ENCODE measurements at regions not wholly inside any gene's neighbourhood (a gene's known extent, or its start where the extent isn't known, plus 50 kb on each side); places are given as distances from the start of the nearest gene placed in this dataset.
A peak's percentile ranks its signal among the peaks of the same experiment; 100 is the strongest.

DNA sequence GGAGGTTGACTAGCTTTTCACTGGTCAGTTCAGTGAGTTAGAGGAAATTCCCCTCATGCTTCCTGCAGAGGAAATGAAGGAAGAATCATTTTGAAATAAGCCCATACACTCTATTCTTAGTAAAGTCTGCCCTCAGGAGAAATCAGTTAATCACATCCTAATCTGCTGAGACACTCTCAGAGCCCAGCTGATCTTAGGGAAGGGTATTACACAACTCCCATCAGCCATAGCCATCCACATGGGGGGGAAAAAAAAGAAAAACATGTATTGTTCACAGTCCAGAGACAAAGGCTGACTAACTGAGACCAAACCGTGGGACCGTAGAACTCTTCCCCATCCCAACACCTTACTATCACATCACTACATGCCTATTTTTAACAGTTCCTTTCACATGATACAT is 722.3 kb downstream of the CDH8 start:
- no peak for FAIRE-seq

DNA sequence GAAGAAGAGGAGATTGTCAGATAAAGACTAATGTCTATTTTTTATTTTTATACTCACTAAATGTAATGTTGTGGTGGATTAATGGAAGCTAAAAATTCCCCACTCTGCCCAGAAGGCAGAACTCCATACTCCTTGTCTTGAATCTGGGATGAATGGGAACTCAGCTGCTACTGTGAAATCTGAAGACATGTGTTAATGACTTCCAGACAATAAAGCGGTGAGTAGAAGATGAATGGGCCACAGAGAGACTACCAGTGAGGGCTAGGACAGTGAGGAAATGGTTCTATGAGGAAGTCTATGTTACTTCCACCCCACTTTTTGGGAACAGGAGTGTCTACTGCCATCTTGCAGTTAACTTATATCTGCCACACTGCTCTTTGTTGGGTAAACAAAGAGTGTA is 726.9 kb downstream of the CDH8 start:
- FAIRE-seq = no peak

DNA sequence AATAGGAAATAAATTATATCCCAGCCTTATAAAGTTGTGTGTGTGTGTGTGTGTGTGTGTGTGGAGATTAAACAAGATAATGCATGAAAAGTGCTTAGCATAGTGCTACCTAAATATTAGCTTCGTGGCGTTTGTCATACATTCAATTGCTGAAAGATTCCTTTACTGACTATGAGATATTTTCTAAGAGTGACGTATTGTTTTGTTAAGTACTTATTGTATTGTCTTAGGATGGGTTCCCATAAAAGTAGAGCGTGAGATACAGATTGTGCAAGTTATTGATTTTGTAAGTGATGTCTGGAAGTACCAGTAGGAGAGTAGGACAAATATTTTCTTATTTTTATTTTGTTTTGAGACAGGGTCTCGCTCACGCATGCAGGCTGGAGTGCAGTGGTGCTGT is 730.0 kb downstream of the CDH8 start:
- FAIRE-seq = no peak

DNA sequence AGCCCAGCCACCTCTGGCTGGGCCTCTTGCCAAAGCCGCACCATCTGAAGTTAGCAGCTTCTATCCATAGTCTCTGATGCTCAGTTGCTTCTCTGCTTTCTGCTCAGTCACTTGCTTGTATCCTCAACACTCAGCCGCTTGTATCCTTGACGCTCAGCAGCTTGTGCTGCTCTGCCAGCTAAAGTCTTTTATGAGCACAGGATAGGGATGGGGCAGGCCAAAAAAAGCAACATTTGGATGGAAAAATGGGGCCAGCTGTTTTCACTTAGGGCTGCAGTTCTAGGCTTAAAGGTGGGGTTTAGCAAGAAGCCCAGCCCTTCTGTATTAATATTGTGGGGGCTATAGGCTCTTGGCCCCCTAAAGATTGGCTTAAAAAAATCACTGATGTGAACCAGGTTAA is 739.4 kb downstream of the CDH8 start:
- no peak for FAIRE-seq

- FAIRE-seq = no peak
These were observed 739.9 kb downstream of the CDH8 start for GRCh38 chr16:61296305-61296704.

GRCh38 chr16:61295311-61295710 is 740.9 kb downstream of the CDH8 start:
- no peak for FAIRE-seq

DNA sequence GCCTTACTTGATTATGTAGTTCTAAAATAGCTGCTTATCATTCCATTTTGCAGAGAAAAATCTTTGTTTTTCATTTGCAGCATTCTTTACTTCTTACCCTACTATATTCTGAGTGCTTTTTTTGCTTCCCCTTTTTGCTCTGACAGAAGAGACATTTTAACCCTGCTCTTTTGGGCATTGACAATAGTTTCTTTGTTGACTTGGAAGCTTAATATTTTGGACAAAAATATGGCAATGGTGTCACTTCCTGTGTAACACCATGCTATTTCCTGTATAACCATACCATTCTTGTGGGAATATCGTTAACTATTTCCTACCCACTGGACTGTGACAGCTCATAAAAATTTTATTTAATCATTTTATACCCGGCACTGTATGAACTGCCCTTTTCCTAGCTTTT is 747.1 kb downstream of the CDH8 start:
- no peak for FAIRE-seq

GRCh38 chr16:61277849-61278248 is 758.4 kb downstream of the CDH8 start:
- no peak for FAIRE-seq

GRCh38 chr16:61274211-61274610 is 762.0 kb downstream of the CDH8 start:
- no peak for FAIRE-seq

DNA sequence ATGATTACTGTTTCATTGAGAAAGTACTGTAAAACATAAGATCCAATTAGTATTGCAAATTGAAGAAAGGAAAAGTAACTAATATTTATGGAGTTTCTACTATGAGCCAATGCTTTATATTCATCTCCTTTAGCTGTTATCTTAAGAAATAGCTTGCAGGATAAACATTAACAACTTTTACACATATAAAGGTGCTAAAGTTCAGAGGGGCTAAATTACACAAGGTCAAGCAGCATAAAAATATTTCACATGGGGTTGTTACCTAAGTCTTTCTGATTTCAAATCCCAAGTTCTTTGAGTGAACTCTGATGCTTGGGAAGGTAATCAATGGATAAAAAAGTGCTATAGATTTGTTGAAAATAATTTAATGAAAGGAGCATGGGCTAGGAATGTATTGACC is 765.5 kb downstream of the CDH8 start:
- FAIRE-seq = no peak

- no peak for FAIRE-seq
These were observed 772.8 kb downstream of the CDH8 start for GRCh38 chr16:61263400-61263799.

- peak; percentile 14 for FAIRE-seq
These were observed 774.9 kb downstream of the CDH8 start for GRCh38 chr16:61261315-61261714.

DNA sequence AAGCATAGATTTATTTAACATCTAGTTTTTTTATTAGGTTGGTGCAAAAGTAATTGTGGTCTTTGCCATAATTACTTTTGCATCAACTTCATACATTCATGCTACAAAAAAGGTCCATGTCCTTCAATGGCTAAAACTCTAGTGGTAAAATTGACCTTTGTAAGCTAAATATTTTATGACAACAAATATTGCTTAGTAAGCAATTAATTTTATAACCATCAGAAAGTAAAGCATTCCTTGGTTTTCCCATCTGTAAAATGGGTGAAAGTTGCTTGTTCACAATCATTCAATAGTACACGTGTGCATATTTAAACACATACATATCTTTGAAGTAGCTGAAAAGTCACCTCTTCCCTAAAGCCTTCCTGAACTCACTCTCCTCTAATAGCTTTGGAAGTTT is 789.6 kb downstream of the CDH8 start:
- no peak for FAIRE-seq

GRCh38 chr16:61243954-61244353 is 792.3 kb downstream of the CDH8 start:
- no peak for FAIRE-seq

DNA sequence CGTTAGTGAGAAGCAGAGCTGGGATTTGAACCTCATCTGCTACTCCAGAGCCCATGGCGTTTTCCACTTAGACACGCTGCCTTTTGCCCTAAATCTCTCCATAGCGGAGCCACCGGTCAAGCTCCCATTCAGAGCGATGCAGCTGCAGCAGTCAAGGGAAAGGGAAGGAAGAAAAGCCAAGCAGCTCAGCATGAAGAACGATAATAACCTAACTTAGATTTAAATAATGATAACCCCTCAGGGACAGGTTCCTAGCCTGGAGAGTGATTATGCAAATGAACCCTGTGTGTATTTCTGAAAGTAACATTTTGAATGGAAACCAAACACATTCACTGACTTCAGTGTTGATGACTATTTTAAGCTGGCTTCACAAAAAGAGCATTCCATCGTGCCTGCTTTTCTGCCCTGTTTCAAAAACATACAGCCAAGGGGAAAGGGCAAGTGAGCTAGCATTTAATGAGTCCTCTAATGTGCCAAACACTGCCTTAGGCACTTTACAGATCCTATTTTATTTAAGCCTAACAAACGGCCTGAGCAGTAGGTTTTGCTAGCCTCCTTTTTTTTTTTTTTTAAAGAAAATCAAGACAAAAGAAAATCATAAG is 798.3 kb downstream of the CDH8 start:
- FAIRE-seq = no peak

DNA sequence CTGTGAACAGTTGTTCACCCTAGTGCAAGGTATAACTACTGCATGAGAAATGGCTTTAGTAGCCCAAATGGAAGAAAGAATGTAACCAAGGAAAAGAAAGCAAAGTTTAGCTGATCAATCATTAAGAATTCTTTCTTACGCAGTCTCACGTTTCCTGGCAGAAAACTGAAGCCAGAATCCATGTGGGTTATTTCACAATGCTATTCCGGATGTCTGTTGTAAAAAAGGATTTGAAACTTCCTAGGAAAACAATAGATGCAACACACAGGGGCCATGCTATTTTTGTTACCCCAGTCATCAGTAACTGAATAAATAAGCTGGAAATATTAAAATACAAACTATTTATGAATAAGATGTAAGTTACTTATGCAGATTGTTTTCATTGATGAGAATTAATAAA is 802.5 kb downstream of the CDH8 start:
- FAIRE-seq = no peak

GRCh38 chr16:61228371-61228770 is 807.9 kb downstream of the CDH8 start:
- no peak for FAIRE-seq

GRCh38 chr16:61215605-61216004 is 820.6 kb downstream of the CDH8 start:
- no peak for FAIRE-seq

DNA sequence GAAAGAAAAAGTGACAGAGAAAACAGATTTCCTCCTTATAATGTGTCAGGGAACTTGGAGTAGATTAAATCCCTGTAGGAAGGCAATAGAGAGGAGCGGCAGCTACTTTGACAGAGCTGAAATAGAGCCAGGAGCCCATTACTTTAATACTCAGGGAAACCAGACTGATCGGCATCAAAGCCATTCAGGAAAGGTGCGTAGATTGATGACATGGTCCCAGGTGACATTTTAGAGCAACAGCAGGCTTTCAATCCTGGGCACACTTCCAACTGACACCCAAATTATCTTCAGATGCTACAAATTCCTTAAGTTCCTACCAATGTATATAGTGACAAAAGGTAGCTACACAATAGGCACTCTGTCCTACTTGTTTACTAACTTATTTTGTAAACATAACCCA is 821.5 kb downstream of the CDH8 start:
- no peak for FAIRE-seq

- no peak for FAIRE-seq
These were observed 826.2 kb downstream of the CDH8 start for GRCh38 chr16:61210076-61210475.

DNA sequence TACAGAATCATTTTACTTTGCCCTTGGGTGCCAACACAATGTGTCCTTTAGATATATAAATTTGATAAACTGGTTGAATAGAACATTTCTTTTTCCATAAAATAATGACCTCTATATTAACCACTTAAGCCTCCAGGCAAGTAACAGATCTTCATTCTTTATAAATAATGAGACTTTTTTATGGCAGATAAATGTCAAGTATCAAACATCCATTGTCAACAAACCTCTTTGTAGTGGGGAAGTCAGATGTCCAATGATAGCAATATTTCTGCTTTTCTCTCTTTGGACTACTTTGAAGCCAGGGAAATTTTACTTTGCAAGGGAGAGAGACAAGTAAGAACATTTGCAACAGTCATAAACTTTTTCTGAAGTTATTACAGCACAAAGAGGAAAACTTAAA is 841.2 kb downstream of the CDH8 start:
- no peak for FAIRE-seq

DNA sequence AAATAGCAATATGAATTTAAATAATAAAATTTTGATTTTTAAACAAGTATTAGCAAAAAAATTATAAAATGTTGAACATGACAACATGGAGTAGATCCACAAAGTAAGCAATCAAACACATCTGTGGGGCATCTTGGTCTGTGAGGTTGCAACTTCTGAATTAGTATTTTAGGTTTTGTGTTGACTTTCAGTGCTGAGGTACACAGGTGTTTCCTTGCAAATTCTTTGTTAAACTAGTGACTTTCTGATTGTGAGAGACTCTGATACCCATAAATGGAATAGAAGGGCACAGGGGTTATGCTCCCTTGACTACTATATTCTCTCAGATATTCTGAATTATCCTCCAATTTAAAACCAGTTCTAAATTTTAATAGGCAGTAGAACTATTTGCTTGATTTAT is 841.7 kb downstream of the CDH8 start:
- no peak for FAIRE-seq

- FAIRE-seq = no peak
These were observed 853.8 kb downstream of the CDH8 start for GRCh38 chr16:61182391-61182790.

DNA sequence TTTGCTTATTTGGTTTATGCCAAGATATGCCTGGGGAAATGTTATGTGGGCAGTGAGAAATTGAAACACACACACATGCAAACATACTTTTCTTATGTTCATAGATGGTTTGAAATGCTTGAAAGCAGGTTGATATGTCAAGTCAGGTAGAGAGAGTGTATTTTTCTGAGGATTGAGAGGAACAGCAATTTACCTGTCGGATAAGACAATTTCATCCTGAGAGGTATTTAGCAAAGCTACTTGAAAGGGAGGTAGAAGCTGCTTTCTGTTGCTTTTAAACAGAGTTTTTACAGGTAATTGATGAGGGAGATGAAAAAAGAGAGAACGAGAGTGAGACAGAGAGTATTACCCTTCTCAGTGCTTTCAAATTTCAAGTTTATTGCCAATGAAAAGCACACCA is 854.3 kb downstream of the CDH8 start:
- no peak for FAIRE-seq

DNA sequence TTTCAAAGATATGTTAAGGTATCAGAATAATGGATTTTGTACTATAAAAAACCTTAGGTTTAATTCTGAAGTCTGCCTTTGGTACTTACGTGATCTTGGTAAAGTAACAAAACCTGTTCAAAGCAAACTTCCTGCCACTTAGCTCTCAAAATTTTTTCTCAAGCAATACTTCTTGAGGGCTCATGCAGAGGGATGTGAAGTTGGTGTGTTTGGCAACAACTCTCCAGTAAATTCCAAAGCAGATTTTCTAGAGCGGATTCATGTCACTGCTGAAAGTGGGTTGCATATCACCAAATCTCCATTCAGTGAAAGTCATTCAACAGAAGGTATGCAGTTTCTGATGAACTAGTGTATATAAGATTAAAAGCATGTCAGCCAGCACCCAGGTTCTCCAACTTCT is 856.7 kb downstream of the CDH8 start:
- no peak for FAIRE-seq

GRCh38 chr16:61165797-61166196 is 870.4 kb downstream of the CDH8 start:
- no peak for FAIRE-seq
